ENCODE measurements at regions not wholly inside any gene's neighbourhood (a gene's known extent, or its start where the extent isn't known, plus 50 kb on each side); places are given as distances from the start of the nearest gene placed in this dataset.

DNA sequence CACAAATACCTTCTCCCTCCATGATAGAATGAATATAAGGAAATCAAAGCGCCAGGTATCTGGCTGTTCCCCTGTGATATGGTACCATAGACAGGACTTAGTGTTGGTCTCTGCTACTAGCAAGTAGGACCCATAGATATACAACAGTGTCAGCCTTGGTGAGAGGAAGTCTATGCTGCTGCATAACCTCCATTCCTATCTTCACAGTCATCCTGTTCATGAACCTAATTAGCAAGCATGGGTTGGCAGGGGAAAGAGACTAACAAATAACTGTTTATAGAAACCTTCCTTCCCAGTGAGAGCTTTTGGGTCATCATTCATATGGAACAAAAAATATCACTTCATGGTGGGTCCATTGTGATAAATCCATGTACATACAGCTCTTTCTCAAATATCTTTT lies 188.9 kb upstream of the FAM98A start:
- DNase-seq: no peak

- no peak for DNase-seq
Observed at GRCh38 chr2:33786881-33787280, 187.8 kb upstream of the FAM98A start.

- DNase-seq: no peak
Observed at GRCh38 chr2:33785201-33786106, 186.4 kb upstream of the FAM98A start.

DNA sequence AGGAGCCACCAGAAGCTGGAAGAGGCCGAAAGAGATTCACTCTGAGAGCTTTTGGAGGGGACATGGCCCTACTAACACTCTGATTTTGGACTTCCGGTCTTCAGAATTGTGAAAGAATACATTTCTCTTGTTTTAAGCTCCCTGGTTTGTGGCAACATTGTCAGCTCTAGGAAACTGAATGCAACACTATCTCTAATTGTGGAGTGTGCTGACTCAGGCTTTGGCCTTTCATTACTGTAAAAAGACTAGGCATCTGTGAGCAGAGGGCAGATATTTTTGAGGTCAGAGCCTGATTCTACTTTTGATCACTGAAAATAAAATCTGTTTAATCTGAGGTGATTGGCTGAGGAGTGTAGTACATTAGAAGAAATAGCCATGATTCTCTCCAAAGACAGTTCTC lies 185.4 kb upstream of the FAM98A start:
- no peak for DNase-seq

DNA sequence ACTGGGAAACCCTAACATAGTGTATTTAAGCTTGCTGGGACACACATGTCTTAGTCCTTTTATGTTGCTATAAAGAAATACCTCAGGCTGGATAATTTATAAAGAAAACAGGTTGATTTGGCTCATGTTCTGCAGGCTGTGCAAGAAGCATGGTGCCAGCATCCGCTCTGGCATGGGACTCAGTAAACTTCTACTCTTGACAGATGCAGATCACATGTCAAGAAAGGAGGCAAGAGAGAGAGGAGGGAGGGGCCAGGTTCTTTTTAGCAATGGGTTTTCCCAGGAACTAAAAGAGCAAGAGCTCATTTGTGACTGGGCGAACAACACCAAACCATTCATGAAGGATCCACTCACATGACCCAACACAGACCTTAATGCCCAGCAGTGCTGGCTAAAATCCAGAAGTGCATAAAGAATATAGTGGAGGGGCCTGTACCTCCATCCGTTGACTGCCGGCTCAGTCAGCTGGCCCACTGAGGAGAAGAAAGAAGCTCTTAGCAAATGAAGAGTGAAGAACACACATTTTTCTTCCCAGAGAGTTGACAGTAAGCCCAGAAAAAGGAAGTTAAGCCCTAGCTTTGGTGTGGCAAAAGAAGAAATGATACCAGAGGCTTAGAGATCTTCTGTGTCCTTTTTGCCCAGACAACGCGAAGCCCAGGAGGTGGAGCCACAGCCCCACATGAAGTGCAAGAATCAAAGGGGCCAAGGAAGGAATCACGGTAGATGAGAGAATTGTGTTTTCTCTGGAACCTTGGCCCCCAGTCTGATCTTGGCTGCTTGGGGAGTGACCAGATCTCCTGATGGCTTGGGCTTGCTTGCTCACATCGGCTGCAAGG lies 183.5 kb upstream of the FAM98A start:
- DNase-seq: no peak

DNA sequence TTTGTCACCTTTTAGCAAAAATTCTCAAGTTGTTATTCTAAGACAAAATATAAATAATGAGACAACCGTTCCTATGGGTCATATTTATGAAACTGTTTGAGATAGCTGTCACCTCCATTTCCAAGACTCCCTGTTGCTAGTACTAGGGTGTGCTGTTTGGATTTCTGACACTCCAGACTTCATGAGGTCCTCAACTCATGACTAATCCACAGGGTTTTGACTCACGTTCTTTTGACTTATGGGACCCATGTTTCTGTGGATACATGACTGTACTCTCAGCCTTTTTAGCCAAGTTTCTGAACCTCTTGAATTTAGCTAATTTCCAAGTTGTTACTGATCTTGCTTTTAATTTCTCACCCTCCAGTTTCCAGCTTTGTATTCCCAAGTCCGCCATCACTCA lies 178.7 kb upstream of the FAM98A start:
- DNase-seq: no peak

- no peak for DNase-seq
Observed at GRCh38 chr2:33775306-33775705, 176.2 kb upstream of the FAM98A start.

GRCh38 chr2:33770023-33770422 lies 170.9 kb upstream of the FAM98A start:
- DNase-seq: no peak

DNA sequence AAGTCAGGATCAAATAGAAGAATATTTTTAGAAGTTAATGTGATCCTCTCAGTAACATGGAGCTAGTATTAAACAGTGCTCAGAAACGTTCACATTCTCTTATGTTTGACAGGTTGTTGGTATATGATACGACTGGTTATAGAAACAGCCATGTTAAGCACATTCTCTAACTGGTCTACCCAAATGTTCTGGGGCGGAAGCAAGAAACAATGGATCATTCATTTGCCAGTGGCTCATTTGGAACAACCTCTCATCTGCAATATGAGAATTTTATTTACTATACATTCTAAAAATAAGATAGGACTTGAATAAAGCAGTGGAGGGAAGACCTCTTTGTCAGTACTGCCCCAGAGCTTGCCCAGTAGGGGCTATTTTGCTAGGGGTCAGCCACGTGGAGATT lies 167.1 kb upstream of the FAM98A start:
- no peak for DNase-seq

DNA sequence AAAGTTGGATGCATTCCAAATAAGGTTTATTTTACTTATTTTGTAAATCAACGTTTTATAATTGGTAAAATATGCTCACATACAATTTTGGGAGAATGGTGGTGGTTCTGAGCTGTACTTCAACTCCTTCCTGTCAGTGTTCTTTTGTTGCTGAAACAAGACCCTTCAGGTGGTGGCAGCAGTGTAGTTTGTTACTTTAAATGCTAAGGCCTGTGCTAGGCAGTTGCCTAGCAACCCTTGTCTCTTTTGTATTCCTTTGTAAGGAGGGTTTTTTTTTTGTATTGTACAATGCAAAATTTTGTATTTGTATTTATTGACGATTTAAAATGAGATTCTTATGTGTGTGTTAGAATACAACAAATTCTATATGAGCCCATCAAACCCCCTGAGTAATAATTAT lies 166.0 kb upstream of the FAM98A start:
- no peak for DNase-seq

DNA sequence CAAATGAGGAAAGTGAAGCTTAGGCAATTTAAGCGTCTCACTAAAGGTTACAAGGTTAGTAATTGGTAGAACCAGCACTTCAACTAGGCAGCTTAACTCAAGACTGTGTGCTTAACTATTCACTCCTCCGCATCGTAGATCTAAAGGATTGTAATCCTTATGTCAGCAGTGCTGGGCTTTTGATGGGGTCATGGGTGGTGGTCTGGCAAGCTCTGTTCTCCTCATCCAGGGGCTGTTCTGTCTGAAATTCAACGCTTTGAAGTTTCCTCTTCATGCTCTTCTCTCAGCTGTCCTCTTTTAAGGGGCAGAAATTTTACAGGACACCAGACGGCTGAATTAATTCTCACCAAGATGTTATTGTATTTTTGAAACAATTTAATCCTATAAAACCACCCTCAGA lies 165.5 kb upstream of the FAM98A start:
- DNase-seq: no peak

DNA sequence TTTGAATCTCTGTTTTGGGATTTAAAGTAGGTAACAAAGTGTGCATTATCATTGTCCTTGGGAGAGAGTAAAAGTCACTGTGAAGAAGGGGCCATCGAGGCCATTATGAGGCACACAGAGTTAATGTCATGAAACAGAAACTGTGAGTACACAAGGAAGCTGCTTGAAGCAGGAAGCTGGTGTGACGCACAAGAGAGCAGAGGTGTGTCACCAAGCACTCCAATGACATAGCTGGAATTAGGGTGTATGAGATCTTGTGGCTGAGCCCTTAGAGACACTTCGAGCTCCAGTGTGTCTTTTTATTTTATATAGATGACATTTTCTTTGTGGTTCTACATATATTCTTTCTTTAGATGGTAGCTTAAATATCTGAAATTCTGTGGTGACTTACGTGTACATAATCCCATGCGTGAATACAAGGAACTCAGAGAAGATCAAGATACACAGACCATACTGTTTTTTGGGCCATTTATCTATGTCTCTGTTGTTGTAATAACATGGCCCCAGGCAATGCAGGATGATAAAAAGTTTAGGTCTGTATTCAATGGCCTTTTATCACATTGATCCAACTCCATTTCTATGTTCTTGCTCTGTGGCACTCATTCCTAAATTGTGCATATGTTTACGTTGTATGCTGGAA lies 164.7 kb upstream of the FAM98A start:
- DNase-seq: no peak

- DNase-seq: no peak
Observed at GRCh38 chr2:33762636-33763035, 163.5 kb upstream of the FAM98A start.

DNA sequence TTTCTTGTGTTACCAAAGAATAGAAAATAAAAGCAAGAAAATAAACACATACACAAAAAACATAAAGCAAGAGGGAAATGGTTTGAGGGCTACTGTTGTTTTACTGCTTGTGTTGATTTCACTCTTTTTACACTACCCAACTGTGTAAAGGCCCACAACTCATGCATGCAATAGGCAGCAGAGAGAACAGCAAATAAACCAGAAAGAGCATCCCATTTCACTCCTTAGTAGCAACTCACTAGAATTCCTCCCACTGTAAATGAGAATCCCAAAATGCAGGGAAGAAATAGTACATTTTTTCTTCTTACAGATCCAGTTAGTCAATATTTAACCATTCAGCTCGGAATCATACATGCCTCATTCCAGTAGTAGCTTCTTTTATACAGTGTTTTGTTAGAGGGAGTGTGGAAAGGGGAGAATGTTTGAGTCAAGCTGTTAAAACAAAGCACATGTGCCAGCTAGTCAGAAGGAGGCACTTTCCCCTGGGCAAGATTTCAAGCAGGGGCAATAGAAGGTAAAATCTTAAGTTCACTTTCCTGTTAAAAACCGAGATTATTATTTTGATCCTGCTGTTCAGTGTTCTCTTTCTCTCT lies 147.2 kb upstream of the FAM98A start:
- DNase-seq: no peak

GRCh38 chr2:33735096-33735495 lies 136.0 kb upstream of the FAM98A start:
- DNase-seq: no peak

DNA sequence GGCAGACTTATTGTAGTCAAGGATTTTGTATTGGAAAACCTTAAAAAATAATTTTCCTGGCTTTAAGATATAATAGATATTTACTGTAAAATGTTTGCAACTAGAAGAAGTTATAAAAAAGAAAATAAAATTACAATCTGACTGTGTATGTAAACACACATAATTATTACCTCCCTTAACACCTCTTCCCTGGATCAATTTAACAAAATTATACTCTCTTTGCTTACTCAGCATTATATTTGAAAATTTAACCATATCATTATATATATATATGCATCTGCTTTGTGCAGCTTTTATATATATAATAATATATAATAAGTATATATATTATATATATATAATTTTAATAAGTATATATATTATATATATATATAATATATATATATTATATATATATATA lies 131.7 kb upstream of the FAM98A start:
- no peak for DNase-seq

DNA sequence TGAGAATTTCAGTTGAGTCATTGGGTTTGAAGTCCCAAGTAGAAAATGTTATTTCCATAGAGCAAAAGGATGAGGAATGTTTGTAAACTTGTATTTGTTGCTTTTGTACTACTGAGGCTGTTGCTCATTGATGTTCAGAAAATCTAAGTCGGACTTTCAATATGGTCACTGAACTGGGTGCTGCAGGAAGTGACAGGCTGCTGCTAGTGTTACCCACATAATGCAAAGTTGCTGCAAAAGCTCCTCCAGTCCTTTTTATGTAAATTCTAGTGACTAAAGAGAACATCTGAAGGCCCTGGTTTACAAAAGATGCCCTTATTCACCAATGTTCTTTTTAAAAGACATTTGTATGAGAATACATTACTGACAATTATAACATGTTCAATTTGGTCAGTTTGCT lies 131.1 kb upstream of the FAM98A start:
- DNase-seq: no peak

- DNase-seq: no peak
Observed at GRCh38 chr2:33729353-33729752, 130.3 kb upstream of the FAM98A start.

DNA sequence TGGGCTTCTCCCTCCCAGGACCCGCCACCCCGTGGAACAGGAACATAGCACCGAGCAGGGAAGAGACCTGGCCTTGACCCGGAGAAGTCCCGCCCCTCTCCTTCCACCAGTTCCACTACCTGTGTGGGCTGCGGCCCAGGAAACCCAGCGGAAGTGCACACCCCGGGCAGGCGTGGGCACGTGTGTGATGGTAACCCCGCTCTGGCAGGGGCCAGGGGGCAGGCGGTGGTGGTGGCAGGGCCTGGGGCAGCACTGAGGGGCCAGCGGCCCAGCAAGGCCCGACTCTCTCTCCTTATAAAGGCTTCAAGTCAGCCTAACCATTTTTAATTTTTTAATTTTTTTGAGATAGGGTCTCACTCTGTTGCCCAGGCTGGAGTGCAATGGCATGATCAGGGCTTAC lies 129.0 kb upstream of the FAM98A start:
- no peak for DNase-seq

DNA sequence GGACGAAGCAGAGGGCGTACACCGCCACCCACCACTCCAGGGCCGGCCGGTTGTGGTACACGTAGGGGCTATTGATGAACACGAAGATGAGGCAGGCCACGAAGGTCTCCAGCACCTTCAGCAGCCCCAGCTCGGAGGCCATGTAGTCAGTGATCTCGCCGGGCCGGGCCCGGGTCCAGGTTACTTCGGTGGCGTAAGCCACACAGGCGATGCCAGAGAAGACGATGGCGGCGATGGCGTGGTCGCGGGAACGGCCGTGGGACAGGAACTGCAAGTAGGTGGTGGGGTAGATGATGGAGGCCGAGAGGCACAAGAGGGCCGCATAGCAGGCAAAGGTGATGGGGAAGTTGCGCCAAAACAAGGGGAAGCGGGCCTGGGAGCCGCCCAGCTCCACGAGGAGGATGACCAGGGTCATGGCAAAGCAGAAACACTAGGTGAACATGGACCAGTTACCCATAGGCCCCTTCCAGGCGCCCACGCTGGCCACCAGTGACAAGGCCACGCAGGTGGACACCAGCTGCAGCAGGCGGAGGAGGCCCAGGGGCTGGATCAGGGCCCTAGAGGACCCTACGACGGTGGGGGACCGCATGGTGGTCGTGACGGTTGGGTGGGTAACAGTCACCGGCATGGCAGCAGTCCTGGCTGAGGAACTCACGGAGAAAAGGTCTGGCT lies 128.4 kb upstream of the FAM98A start:
- no peak for DNase-seq

DNA sequence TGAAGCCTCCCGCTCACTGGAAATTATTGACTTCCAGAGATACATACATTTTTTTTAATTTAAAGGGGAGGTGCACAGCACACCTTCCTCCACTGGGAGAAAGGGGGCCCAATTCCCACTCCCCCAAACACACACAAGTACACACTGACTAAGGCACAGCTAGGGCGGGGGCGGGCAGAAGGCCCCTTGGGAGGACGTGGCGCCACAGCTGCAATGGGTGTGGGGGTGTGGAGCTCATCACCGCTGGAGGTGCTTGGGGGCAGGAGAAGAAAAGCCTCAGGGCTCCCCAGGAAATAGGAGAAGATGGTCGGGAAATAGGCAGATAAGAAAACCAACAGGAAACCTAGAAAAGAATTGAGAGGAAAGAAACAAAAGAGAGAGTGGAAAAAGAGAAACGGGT lies 127.3 kb upstream of the FAM98A start:
- no peak for DNase-seq

GRCh38 chr2:33723329-33723728 lies 124.2 kb upstream of the FAM98A start:
- DNase-seq: no peak

DNA sequence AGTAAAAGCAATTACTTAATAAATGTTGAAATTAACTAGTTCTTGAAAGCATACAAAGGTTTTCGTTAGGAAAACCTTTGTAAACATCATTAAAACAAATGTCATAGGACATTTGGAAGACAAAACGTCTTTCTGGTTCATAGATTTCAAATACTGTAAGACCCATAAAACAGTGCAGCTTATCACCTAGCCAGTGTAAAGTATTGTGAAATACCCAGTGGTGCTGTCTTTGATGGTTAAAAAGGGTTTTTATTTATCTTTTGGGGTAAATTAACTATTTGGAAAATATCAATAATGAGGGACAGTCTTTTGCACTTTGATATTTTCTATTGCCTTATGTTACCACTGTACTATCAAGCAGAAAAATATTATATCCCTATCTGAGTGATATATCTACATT lies 120.0 kb upstream of the FAM98A start:
- DNase-seq: no peak

Data from NCI-H1092 treated with DMSO at 0.1 percent for 48 hours (cell line).